Endodermal cell (in vitro differentiated cells): ENCODE measurements at regions not wholly inside any gene's neighbourhood (a gene's known extent, or its start where the extent isn't known, plus 50 kb on each side); places are given as distances from the start of the nearest gene placed in this dataset.

ENCODE experiments used
- DNase-seq: peaks from one replicate; pipeline ENCODE4 v3.0.0-alpha.2; 2017
- H3K27ac ChIP-seq: 2 replicates; pipeline ENCODE4 v1.5.1; 2013; ENCODE audit warnings: mild to moderate bottlenecking, low read depth, low read length, moderate library complexity
- H3K27me3 ChIP-seq: 2 replicates; pipeline ENCODE4 v1.6.1; 2013; ENCODE audit warnings: mild to moderate bottlenecking, low read length, moderate library complexity; ENCODE audit not compliant: insufficient read depth, control insufficient read depth, poor library complexity, severe bottlenecking
- H3K36me3 ChIP-seq: 2 replicates; pipeline ENCODE4 v1.7.0; 2013; ENCODE audit warnings: mild to moderate bottlenecking, low read length, moderate library complexity; ENCODE audit not compliant: control insufficient read depth, insufficient read depth
- H3K4me1 ChIP-seq: one replicate; pipeline ENCODE4 v1.7.0; 2013; ENCODE audit warnings: low read length; ENCODE audit not compliant: control insufficient read depth, insufficient read depth
- H3K4me3 ChIP-seq: 2 replicates; pipeline ENCODE4 v1.5.1; 2013; ENCODE audit warnings: mild to moderate bottlenecking, low read length, moderate library complexity
- H3K9ac ChIP-seq: 2 replicates; pipeline ENCODE4 v1.6.1; 2013; ENCODE audit warnings: mild to moderate bottlenecking, low read length, moderate library complexity; ENCODE audit not compliant: poor library complexity, severe bottlenecking; ENCODE audit errors: extremely low read depth
- H3K9me3 ChIP-seq: 2 replicates; pipeline ENCODE4 v1.6.1; 2013; ENCODE audit warnings: mild to moderate bottlenecking, low read length, moderate library complexity; ENCODE audit not compliant: control insufficient read depth
- H3K27ac Mint-ChIP-seq: 2 replicates; pipeline ENCODE4 v1.8.0; 2020; ENCODE audit warnings: mixed read lengths
- H3K27me3 Mint-ChIP-seq: 2 replicates; pipeline ENCODE4 v1.8.0; 2021; ENCODE audit warnings: mild to moderate bottlenecking, mixed read lengths; ENCODE audit not compliant: insufficient read depth
- H3K36me3 Mint-ChIP-seq: 2 replicates; pipeline ENCODE4 v1.8.0; 2020; ENCODE audit warnings: low read depth, mixed read lengths
- H3K4me1 Mint-ChIP-seq: 2 replicates; pipeline ENCODE4 v1.8.0; 2020; ENCODE audit warnings: mixed read lengths
- H3K4me3 Mint-ChIP-seq: 2 replicates; pipeline ENCODE4 v1.8.0; 2020; ENCODE audit warnings: mild to moderate bottlenecking, moderate library complexity, mixed read lengths
- H3K9me3 Mint-ChIP-seq: 2 replicates; pipeline ENCODE4 v1.8.0; 2020; ENCODE audit warnings: mild to moderate bottlenecking, mixed read lengths
- CTCF ChIP-seq: fragments of 200-600 bp; sonication (generic); conservative IDR thresholded peaks from 2 replicates; pipeline ENCODE4 v1.5.0; 2021; ENCODE audit warnings: antibody characterized with exemption, mild to moderate bottlenecking
- WGBS, 2 experiments: methylation state at CpG; one replicate each; pipeline versions ENCODE4 v1.1.5 to v1.1.7; 2013; ENCODE audit warnings: missing lambda C conversion rate in 2 of 2, mixed read lengths in 1 of 2; ENCODE audit not compliant: insufficient coverage in 1 of 2, insufficient read length in 1 of 2; 5-methylcytosine and 5-hydroxymethylcytosine counted together

GRCh38 chr3:66625505-66626216 lies 124.8 kb upstream of the LRIG1 start:
- Histone ChIP-seq H3K27me3 (no peaks in the 10 kb centered on the region), H3K4me1 (no peaks in the 10 kb centered on the region), H3K27ac (no peak overlapping the region), H3K36me3 (no peaks in the 10 kb centered on the region), H3K9ac (no peak overlapping the region), H3K9me3 (no peaks in the 10 kb centered on the region), H3K4me3 (no peak overlapping the region)
- no peak overlapping the region for H3K27ac Mint-ChIP-seq
- no peaks in the 10 kb centered on the region for H3K36me3 Mint-ChIP-seq
- peaks cover 11% of the 10 kb centered on the region for H3K4me1 Mint-ChIP-seq
- no peaks in the 10 kb centered on the region for H3K9me3 Mint-ChIP-seq
- TF ChIP-seq CTCF, result no peak
- no peak for DNase-seq
- no peak overlapping the region for H3K4me3 Mint-ChIP-seq
- WGBS, 2 experiments, result 89 to 92% methylated on average over 3 to 5 of the region's 5 CpGs
- no peaks in the 10 kb centered on the region for H3K27me3 Mint-ChIP-seq

- peak overlapping the region; percentile 65 for H3K27ac ChIP-seq
- no peak for DNase-seq
- H3K9me3 ChIP-seq, result no peaks in the 10 kb centered on the region
- H3K36me3 Mint-ChIP-seq, result no peaks in the 10 kb centered on the region
- 46 to 72% methylated on average over 6 to 8 of the region's 8 CpGs for WGBS, 2 experiments
- H3K9me3 Mint-ChIP-seq, result no peaks in the 10 kb centered on the region
- TF ChIP-seq CTCF, result no peak
- no peak overlapping the region for H3K27ac Mint-ChIP-seq
- H3K4me1 ChIP-seq, result no peaks in the 10 kb centered on the region
- no peak overlapping the region for H3K4me3 ChIP-seq
- H3K36me3 ChIP-seq, result no peaks in the 10 kb centered on the region
- peaks cover 16% of the 10 kb centered on the region for H3K4me1 Mint-ChIP-seq
- no peaks in the 10 kb centered on the region for H3K27me3 Mint-ChIP-seq
- H3K27me3 ChIP-seq, result no peaks in the 10 kb centered on the region
- H3K9ac ChIP-seq, result no peak overlapping the region
- H3K4me3 Mint-ChIP-seq, result no peak overlapping the region
Observed at GRCh38 chr3:66629150-66629981, 128.5 kb upstream of the LRIG1 start.

DNA sequence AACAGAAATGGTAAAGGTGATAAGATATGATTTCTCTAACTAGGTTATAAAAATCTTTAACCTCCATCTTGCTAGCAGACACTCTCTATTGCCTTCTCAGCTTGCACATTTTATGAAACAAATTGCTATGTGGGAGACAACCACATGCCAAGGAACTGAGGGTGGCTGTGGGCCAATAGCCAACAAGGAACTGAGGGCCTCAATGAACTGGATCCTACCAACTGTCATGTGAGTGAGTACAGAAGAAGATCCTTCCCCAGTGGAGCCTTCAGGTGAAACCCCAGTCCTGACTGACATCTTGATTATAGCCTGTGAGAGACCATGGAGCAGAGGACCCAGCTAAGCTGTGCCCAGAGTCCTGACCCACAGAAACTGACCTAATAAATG lies 129.2 kb upstream of the LRIG1 start:
- TF ChIP-seq CTCF, result no peak
- Histone ChIP-seq H3K27me3 (no peaks in the 10 kb centered on the region), H3K4me1 (no peaks in the 10 kb centered on the region), H3K9me3 (no peaks in the 10 kb centered on the region), H3K27ac (no peak overlapping the region), H3K36me3 (no peaks in the 10 kb centered on the region), H3K4me3 (no peak overlapping the region), H3K9ac (no peak overlapping the region)
- no peak overlapping the region for H3K27ac Mint-ChIP-seq
- peaks cover 16% of the 10 kb centered on the region for H3K4me1 Mint-ChIP-seq
- H3K36me3 Mint-ChIP-seq, result no peaks in the 10 kb centered on the region
- no peak overlapping the region for H3K4me3 Mint-ChIP-seq
- H3K9me3 Mint-ChIP-seq, result no peaks in the 10 kb centered on the region
- H3K27me3 Mint-ChIP-seq, result no peaks in the 10 kb centered on the region
- DNase-seq, result no peak
